ENCODE measurements at regions not wholly inside any gene's neighbourhood (a gene's known extent, or its start where the extent isn't known, plus 50 kb on each side); places are given as distances from the start of the nearest gene placed in this dataset.

GRCh38 chr5:91957666-91958065 lies 574.5 kb upstream of the ARRDC3 start:
- Histone ChIP-seq H2AFZ (ENCODE audit: low read depth, low read length) (no peak overlapping the region), H3K36me3 (replicated peaks; ENCODE audit: low read depth, low read length) (no peaks in the 10 kb centered on the region), H3K27me3 (ENCODE audit: low read depth, low read length) (no peaks in the 10 kb centered on the region), H3K4me2 (ENCODE audit: low read length) (no peak overlapping the region), H3K9me3 (ENCODE audit: insufficient read depth, low read length) (no peaks in the 10 kb centered on the region), H3K4me1 (ENCODE audit: low read length) (no peaks in the 10 kb centered on the region), H3K4me3 (ENCODE audit: low read length) (no peak overlapping the region), H3K9ac (ENCODE audit: low read length) (no peak overlapping the region), H4K20me1 (ENCODE audit: insufficient read depth, low read length) (no peaks in the 10 kb centered on the region), H3K27ac (ENCODE audit: low read length) (no peak overlapping the region), H3K79me2 (ENCODE audit: low read length) (no peaks in the 10 kb centered on the region)
- TF ChIP-seq EZH2phosphoT487 (IDR thresholded peaks at IDR 0.05; ENCODE audit: low read depth) (no peak), CTCF (IDR thresholded peaks at IDR 0.05; ENCODE audit: low read depth, low read length) (no peak)

GRCh38 chr5:91956738-91957137 lies 573.6 kb upstream of the ARRDC3 start:
- Histone ChIP-seq H3K9me3 (ENCODE audit: insufficient read depth, low read length) (no peaks in the 10 kb centered on the region), H3K36me3 (replicated peaks; ENCODE audit: low read depth, low read length) (no peaks in the 10 kb centered on the region), H3K9ac (ENCODE audit: low read length) (no peak overlapping the region), H2AFZ (ENCODE audit: low read depth, low read length) (no peak overlapping the region), H3K27me3 (ENCODE audit: low read depth, low read length) (no peaks in the 10 kb centered on the region), H3K79me2 (ENCODE audit: low read length) (no peaks in the 10 kb centered on the region), H3K4me2 (ENCODE audit: low read length) (no peak overlapping the region), H3K27ac (ENCODE audit: low read length) (no peak overlapping the region), H3K4me3 (ENCODE audit: low read length) (no peak overlapping the region), H4K20me1 (ENCODE audit: insufficient read depth, low read length) (no peaks in the 10 kb centered on the region), H3K4me1 (ENCODE audit: low read length) (no peaks in the 10 kb centered on the region)
- no peak for TF ChIP-seq CTCF (IDR thresholded peaks at IDR 0.05; ENCODE audit: low read depth, low read length)
- TF ChIP-seq EZH2phosphoT487 (IDR thresholded peaks at IDR 0.05; ENCODE audit: low read depth) = no peak

- no peak overlapping the region for H3K27ac ChIP-seq (ENCODE audit: low read length)
- no peak overlapping the region for H3K9ac ChIP-seq (ENCODE audit: low read length)
- no peaks in the 10 kb centered on the region for H3K79me2 ChIP-seq (ENCODE audit: low read length)
- H2AFZ ChIP-seq (ENCODE audit: low read depth, low read length) = no peak overlapping the region
- H3K27me3 ChIP-seq (ENCODE audit: low read depth, low read length) = no peaks in the 10 kb centered on the region
- no peaks in the 10 kb centered on the region for H3K4me1 ChIP-seq (ENCODE audit: low read length)
- no peak overlapping the region for H3K4me2 ChIP-seq (ENCODE audit: low read length)
- no peaks in the 10 kb centered on the region for H3K9me3 ChIP-seq (ENCODE audit: insufficient read depth, low read length)
- TF ChIP-seq EZH2phosphoT487 (IDR thresholded peaks at IDR 0.05; ENCODE audit: low read depth) = no peak
- no peak for TF ChIP-seq CTCF (IDR thresholded peaks at IDR 0.05; ENCODE audit: low read depth, low read length)
- no peaks in the 10 kb centered on the region for H4K20me1 ChIP-seq (ENCODE audit: insufficient read depth, low read length)
- H3K4me3 ChIP-seq (ENCODE audit: low read length) = no peak overlapping the region
- H3K36me3 ChIP-seq (replicated peaks; ENCODE audit: low read depth, low read length) = no peaks in the 10 kb centered on the region
Measured at GRCh38 chr5:91955610-91956009, 572.5 kb upstream of the ARRDC3 start.

- Histone ChIP-seq H3K4me1 (ENCODE audit: low read length) (no peaks in the 10 kb centered on the region), H3K27ac (ENCODE audit: low read length) (no peak overlapping the region), H3K4me3 (ENCODE audit: low read length) (no peak overlapping the region), H3K9ac (ENCODE audit: low read length) (no peak overlapping the region), H3K36me3 (replicated peaks; ENCODE audit: low read depth, low read length) (no peaks in the 10 kb centered on the region), H2AFZ (ENCODE audit: low read depth, low read length) (no peak overlapping the region), H3K4me2 (ENCODE audit: low read length) (no peak overlapping the region), H3K27me3 (ENCODE audit: low read depth, low read length) (no peaks in the 10 kb centered on the region), H3K79me2 (ENCODE audit: low read length) (no peaks in the 10 kb centered on the region), H4K20me1 (ENCODE audit: insufficient read depth, low read length) (no peaks in the 10 kb centered on the region), H3K9me3 (ENCODE audit: insufficient read depth, low read length) (no peaks in the 10 kb centered on the region)
- TF ChIP-seq CTCF (IDR thresholded peaks at IDR 0.05; ENCODE audit: low read depth, low read length) (no peak), EZH2phosphoT487 (IDR thresholded peaks at IDR 0.05; ENCODE audit: low read depth) (no peak)
Measured at GRCh38 chr5:91954136-91954535, 571.0 kb upstream of the ARRDC3 start.

All from OCI-LY3 (cell line).